OCI-M2 (cell line): ENCODE measurements at regions not wholly inside any gene's neighbourhood (a gene's known extent, or its start where the extent isn't known, plus 50 kb on each side); places are given as distances from the start of the nearest gene placed in this dataset.

ENCODE experiments used
- DNase-seq: peaks from one replicate; lab custom pipeline; 2025; ENCODE audit not compliant: unreplicated experiment; lab: John Stamatoyannopoulos, UW

DNA sequence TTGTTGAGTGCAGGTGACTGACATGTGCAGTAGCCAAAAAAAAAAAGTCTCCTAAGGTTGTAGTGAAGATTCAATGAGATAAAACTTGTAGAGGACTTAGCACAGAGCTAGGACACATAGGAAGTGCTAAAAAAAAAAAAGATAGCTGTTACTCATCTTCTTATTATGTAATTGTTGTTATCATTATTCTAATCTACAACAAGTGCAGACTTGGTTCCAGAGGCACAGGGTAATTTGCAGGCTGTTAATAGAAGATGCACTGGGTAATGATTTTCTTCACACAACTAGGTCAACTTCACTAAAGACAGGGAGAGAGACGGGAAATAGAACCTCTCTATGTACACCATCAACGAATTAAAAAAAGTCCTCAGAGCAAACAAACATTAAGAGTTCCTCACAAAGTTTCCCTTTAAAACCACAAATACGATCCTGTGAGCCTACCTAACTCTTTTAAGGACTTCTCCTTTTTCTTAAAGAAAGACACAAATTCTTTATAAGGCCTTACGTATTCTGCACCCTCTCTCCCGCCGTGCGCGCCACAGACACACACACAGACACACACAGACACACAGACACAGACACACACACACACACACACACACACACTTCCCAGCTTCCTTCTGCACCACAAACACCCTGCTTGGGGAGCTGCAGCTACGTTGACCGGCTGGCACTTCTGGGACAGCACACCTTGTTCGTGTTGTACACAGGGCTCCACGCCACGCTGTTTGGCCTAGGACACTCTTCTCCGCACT is 49.8 kb upstream of the GADD45A start:
- DNase-seq, result no peak
